GM19438 (cell line): ENCODE measurements at regions not wholly inside any gene's neighbourhood (a gene's known extent, or its start where the extent isn't known, plus 50 kb on each side); places are given as distances from the start of the nearest gene placed in this dataset.

ENCODE experiments used
- ATAC-seq: cut with Tn5 transposase; IDR thresholded peaks from one replicate; pipeline ENCODE4 v1.9.1; 2021; ENCODE audit warnings: low read depth; ENCODE audit not compliant: unreplicated experiment

DNA sequence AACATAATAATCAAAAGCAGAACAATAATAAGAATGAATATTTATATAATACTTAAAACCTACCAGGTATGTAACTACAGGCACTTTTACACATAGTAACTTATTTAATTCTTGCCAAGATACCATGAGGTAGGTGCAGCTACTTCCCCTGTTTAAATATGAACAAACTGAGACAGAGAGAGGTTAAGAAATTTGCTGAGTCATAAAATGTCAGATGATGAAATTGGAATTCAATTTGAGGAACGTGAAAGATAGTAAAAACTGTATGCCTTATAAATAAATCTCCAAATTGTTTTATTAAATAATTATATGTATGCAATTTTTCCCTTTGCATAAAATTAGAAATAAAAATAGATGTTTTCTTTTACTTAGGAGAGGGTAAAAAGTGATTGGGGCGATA is 1103.3 kb upstream of the NRXN1 start:
- no peak for ATAC-seq

DNA sequence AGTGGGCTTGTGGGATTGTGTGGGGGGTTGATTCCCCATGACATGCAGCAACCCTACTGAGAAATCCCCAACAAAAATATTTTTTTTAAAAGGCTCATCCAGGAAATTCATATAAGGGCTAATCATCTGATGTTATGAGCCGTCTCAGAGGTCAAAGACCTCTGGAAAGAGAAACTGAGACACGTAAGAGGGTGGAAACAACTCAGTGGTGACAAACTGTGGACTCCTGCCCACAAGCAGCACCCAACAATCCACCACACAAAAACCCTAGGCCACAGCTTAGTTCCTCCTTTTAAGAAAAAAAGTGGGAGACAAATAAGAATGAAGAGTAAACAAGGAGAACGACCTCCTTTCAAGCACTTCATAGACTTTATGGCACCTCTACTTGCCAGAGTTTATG is 1096.1 kb upstream of the NRXN1 start:
- no peak for ATAC-seq

GRCh38 chr2:52127527-52127926 is 1095.6 kb upstream of the NRXN1 start:
- ATAC-seq: no peak

DNA sequence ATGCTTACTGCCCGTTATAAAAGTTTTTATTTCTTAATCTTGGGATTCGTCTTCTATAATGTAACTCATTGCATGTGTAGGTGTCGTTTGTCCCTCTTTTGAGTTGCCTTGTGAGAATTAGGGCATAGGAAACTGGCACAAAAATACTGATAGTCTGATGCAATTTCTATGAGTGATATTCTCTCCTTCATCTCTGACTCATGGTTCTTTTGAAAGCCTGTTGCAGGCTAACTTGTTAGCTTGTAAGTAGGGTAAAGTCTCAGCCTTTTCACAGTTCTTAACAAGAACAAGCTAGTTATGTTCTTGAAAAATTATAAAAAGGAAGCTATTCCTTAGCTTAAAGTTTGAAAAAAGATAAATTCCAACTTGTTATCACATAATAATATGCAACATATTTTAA is 1085.4 kb upstream of the NRXN1 start:
- no peak for ATAC-seq

- ATAC-seq: no peak
These were observed 1083.8 kb upstream of the NRXN1 start for GRCh38 chr2:52115750-52116149.

GRCh38 chr2:52113338-52113737 is 1081.4 kb upstream of the NRXN1 start:
- ATAC-seq: no peak

- ATAC-seq: no peak
These were observed 1080.2 kb upstream of the NRXN1 start for GRCh38 chr2:52112141-52112540.

DNA sequence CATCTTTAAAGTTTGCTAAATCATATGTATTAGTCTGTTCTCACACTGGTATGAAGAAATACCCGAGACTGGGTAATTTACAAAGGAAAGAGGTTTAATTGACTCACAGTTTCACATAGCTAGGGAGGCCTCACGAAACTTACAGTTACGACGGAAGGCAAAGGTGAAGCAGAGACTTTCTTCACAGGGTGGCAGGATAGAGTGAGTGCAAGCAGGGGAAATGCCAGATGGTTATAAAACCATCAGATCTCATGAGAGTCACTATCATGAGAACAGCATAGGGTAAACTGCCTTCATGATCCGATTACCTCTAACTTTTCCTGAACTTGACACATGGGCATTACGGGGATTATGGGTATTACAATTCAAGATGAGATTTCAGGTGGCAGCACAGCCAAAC is 1075.2 kb upstream of the NRXN1 start:
- no peak for ATAC-seq

DNA sequence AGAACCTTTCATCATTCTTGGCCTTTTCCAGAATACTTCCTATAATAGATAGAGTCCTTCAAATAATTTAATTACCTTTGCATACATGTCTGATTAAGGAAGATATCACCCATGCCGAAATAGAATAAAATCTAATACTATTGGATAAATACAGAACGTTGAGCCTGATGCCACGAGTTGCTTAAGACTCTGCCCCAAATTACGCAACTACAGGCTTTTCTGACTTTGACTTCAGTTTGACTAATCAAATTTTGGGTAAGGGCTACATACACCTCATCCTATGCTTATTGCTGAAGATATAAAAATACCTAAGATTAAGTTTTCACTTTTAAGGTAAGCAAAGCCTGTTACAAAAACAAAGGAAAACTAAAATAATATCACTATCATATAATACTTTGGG is 1065.1 kb upstream of the NRXN1 start:
- ATAC-seq: no peak

DNA sequence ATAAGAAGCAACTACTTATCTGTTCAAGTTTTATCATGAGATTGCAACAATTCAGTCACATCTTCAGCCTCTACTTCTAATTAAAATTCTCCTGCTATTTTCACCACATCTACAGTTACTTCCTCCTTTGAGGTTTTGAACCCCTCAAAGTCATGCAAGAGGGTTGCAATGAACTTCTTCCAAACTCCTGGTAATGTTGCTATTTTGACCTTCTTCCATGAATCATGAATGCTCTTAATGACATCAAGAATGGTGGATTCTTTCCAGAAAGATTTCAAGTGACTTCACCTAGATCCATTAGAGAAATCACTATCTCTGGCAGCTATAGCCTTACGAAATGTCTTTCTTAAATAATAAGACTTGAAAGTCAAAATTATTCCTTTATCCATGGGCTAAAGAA is 1052.8 kb upstream of the NRXN1 start:
- no peak for ATAC-seq

- ATAC-seq: no peak
These were observed 1051.3 kb upstream of the NRXN1 start for GRCh38 chr2:52083214-52083613.

GRCh38 chr2:52082646-52083045 is 1050.7 kb upstream of the NRXN1 start:
- no peak for ATAC-seq

GRCh38 chr2:52079602-52080001 is 1047.7 kb upstream of the NRXN1 start:
- ATAC-seq: no peak

DNA sequence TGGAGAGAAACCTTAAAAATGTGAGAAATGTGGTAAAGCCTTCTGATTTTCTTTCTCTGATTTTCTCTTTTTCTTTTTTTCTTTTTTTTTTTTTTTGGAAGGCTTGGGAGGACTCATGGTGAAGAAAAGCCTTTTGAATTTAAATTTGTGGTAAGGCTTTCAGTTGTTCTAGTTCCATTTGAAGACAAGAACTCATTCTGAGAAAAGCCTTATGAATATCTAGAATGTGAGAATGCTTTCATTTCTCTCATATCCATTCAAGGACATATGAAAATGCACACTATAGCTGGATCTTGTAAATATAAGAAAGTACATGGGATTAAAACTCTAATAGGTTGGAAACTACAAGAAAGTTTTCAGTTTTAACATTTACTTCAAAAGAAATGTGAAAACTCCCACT is 1045.2 kb upstream of the NRXN1 start:
- ATAC-seq: no peak

DNA sequence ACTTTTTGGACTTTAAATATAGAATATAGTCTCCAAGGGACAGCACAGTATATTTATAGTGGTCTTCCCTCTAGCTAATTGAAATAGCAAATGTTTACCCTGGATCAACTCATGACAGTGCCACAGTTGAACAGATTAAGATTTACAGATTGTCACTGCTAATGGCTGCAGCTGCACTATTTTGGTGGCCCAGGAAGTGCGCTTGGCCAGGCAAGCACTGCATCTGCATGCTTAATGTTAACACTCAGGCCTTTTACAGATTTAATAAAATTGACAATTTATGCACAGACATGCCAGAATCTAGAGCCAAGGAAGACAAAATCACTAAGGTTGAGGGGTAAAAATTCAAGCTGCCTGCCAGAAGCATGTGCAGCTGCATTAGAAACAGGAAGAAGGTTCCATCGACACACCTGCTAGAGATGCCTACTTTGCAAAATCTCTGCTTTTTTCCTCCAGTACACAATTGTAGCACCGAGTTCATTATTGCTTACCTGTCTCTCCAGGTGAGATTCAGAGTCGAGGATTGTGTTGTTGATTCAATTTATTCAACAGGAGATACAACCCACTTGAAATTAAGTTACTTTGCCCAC is 1042.3 kb upstream of the NRXN1 start:
- no peak for ATAC-seq

DNA sequence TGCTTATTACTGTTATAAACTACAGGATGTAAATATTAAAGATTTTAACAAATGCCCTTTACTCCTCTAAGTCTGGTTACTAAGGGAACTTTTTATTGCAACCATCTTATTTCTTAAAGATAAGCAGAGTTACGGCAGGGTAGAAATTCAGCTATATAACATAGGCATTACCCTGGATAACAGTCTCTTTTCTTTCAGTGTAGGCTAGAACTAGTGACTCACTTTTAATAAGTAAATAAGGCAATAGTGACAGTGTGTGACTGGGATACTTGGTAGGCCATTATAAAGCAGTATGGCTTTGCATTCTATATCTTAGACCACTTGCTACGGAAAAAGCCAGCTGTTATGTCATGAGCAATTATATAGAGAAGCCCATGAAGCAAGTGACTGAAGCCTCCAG is 1041.0 kb upstream of the NRXN1 start:
- ATAC-seq: no peak

DNA sequence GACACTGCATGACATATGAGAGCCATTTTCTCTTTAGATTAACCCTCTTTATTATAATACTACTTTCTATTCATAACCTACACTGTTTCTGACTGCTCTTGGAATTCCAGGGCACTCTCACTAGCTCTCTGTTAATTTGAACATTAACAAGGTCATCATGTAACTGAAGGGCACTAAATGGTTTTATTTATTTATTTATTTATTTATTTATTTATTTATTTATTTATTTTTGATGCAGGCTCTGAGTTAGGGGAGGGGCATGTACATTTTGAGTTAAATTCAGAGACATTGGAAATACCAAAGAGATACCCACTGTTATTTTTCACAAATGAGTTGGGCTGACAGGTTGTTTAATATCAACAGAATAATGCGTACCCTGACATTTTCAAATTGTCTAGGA is 1038.7 kb upstream of the NRXN1 start:
- ATAC-seq: no peak

- ATAC-seq: no peak
These were observed 1032.3 kb upstream of the NRXN1 start for GRCh38 chr2:52064234-52064633.

- no peak for ATAC-seq
These were observed 1022.9 kb upstream of the NRXN1 start for GRCh38 chr2:52054824-52055223.

DNA sequence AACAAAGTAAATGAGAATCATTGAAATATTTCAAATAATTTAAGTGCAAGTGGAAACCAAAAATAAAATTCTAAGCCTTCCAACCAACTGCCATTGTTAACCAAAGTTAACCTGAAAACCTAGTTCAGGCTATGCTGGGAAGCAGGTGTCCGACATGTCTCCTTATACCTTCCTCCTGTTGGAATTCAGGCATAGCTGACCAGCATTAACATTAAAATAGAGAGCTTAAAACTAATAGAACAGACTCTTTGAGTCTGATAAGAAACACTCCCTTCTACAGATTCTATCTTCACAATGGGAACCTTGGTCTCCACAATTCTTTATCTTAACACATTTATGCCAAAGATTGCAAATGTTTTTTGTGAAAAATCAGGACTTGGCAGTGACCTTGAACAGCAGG is 1004.9 kb upstream of the NRXN1 start:
- no peak for ATAC-seq

DNA sequence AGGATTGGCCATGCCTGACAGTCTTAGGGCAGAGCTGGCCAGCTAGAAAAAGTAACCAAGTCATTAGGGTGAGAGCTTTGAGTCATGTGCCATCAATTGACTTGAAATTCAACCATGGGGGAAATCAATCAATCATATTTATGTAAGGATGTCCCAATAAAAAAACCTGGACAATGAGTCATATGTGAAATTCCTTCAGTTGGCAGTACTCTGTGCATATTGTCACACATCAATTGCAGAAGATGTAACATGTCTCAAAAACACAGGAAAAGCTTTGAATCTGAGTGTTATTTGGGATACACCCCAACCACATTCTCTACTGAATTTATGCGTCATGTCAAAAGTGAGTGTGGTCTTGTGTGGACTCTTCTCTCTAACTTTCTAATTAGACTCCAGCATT is 1004.1 kb upstream of the NRXN1 start:
- no peak for ATAC-seq

DNA sequence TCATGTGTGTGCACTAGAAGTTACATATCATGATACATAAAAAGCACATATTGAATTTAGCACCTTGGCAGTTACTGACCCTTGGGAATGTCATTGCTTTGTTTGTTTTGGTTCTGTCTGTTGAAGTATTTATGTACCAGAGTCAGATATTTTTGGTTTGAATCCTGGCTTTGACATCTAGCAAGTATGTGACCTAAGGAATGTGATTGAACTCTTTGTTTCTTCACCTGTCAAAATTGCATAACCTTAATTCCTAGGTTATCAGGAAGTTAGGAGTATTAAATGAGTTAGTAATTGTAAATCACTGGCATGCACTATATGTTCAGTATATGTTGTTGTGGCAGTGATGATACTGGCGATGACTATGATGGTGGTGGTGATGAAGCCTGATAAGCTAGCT is 1003.5 kb upstream of the NRXN1 start:
- no peak for ATAC-seq

GRCh38 chr2:52034706-52035105 is 1002.8 kb upstream of the NRXN1 start:
- ATAC-seq: no peak
